ENCODE measurements at regions not wholly inside any gene's neighbourhood (a gene's known extent, or its start where the extent isn't known, plus 50 kb on each side); places are given as distances from the start of the nearest gene placed in this dataset.
"Not testable (repeated sequence)": the region's sequence is repeated elsewhere in the genome, so short reads cannot be mapped to it uniquely, and the experiment has no call there.

DNA sequence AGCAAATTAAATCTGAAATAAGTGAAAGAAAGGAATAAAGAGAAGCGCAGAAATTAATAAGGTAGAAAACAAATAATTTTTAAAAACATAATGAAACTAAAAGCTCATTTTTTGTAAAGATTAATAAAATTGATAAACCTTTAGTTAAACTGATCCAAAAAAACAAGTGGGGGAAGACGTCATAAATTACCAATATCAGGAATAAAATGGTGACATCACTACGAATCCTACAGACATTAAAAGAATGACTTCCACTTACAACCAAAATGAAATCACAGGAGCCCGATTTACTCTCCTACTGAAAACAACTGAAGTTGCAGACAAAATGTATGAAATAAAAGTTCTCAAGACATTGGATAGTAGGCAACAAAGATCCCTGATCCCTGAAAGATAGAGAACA lies 68.1 kb upstream of the IFFO2 start:
- DNase-seq (ENCODE audit: low read depth in 2 of 2), result no peak

- no peak for DNase-seq (ENCODE audit: low read depth in 2 of 2)
These were observed 67.3 kb upstream of the IFFO2 start for GRCh38 chr1:19023787-19024186.

GRCh38 chr1:19021845-19022244 lies 65.4 kb upstream of the IFFO2 start:
- no peak for DNase-seq (ENCODE audit: low read depth in 2 of 2)

DNA sequence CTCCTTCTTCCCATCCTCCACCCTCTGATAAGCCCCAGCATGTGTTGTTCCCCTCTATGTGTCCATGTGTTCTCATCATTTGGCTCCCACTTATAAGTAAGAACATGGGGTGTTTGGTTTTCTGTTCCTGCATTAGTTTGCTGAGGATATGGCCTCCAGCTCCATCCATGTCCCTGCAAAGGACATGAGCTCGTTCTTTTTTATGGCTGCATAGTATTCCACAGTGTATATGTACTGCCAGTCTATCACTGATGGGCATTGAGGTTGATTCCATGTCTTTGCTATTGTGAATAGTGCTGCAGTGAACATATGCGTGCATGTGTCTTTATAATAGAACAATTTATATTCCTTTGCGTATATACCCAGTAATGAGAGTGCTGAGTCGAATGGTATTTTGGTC lies 62.8 kb upstream of the IFFO2 start:
- not testable (repeated sequence) for DNase-seq (ENCODE audit: low read depth in 2 of 2)

GRCh38 chr1:19015476-19015875 lies 59.0 kb upstream of the IFFO2 start:
- no peak for DNase-seq (ENCODE audit: low read depth in 2 of 2)

DNA sequence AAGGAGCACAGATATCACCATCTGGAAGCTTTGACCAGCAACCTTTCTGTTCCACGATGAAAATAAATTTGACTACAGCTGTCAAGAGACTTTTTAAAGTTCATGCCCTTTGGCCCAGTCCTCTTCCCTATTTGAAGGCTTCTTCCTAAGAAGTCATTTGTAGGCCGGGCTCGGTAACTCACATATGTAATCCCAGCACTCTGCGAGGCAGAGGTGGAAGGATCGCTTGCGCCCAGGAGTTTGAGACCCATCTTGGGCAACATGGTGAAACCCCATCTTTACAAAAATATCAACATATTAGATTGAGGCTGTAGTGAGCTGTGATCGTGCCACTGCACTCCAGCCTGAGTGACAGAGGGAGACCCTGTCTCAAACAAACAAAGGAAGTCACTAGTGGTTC lies 58.3 kb upstream of the IFFO2 start:
- no peak for DNase-seq (ENCODE audit: low read depth in 2 of 2)

DNA sequence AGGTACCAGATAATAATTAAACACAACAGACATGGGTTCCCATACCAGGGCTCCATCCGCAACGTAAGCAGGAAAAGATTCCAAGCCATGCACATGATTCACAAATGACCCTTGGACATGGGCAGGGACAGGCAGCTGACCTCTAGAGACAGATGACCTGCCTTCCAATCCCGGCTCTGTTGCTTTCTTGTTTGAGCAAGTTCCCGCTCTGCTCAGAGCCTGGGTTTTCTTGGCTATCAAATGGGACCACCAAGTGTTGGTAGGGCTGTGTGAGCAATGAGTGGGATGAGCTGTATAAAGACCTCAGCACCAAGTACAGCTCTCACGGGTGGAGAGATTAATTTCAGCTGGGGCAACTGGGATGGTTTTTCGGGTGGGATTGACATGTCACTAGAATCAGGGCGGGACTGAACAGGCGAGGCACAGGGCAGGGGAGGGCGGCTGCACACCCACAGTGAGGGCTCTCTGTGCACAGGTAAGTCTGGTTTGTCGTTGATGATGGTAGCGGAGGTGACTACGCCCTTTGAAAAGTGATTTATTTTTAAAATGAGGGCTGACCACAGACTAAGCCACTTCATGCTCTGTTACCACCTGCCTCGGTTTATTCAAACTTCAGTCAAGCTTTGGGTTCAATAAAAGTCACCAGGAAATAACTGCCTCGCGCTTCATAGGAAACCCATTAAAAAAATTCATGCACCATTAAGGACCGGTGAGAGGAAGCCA lies 57.5 kb upstream of the IFFO2 start:
- DNase-seq (ENCODE audit: low read depth in 2 of 2), result no peak

GRCh38 chr1:19011845-19012231 lies 55.4 kb upstream of the IFFO2 start:
- DNase-seq (ENCODE audit: low read depth in 2 of 2), result no peak

GRCh38 chr1:19010995-19011844 lies 54.7 kb upstream of the IFFO2 start:
- peak; percentile 45 to 56 for DNase-seq (ENCODE audit: low read depth in 2 of 2)

DNA sequence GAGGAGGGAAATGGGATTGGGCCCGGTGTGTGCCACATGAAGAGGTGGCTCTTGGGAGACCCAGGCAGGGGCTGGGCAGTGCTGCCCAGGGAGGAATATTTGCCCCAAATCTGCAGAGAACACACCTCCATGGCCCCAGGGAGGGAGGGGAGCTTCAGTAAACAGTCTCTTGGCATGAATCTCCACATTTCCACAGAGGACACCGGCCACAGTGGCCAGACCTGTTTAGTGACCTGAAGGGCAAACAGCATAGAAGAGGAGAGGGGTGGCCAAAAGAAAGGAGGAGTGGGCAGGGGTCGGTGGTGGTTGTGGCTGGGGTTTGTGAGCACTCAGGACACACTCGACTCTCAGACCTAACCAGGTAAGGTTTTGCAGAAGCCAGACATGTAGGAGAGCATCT lies 54.0 kb upstream of the IFFO2 start:
- DNase-seq (ENCODE audit: low read depth in 2 of 2), result no peak

- no peak for DNase-seq (ENCODE audit: low read depth in 2 of 2)
These were observed 53.4 kb upstream of the IFFO2 start for GRCh38 chr1:19009882-19010321.

- DNase-seq (ENCODE audit: low read depth in 2 of 2), result no peak
These were observed 52.8 kb upstream of the IFFO2 start for GRCh38 chr1:19009126-19009881.

DNA sequence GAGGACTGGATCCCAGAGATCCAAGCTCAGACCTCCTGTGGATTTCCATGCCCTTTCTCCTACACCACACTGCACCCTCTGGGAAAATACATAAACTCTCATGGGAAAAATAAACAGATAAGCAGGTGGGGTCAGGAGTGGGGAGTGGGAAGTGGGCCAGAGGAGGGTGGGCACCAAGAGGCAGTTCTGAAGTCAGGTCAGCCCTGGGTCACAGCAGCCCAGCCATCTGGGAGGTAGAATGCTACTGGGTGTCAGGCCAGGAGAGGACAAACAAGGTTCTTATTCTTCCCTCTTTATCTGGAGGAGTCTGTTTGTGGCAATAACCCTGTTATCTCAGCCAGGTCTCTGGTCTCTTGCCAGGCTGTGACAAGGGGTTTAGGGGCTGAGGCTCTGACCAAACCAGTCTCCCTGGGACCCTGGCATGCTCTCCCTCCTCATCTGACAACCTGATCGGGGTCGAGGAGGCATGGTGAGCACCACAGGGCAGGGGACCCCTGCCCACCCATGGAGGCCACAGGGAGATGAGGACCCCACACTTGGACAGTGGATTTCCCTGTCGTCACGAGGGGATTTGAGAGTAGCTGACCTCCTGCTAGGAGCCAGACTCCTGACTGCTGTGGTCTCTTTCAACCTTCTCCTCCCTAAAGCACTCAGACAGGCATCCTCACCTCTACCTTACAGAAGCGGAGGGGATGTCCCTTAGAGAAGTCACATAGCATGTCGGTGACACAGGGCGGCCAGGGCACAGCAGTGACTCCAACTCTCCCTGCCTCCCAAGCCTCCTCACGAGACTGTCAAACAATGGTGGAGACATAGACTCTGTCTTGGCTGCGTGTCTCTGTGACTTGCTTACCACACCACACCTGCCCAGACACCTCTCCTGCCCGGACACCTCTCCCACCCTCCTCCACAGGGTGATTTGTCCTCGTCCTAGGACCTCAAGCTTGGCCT lies 51.3 kb upstream of the IFFO2 start:
- no peak for DNase-seq (ENCODE audit: low read depth in 2 of 2)

DNA sequence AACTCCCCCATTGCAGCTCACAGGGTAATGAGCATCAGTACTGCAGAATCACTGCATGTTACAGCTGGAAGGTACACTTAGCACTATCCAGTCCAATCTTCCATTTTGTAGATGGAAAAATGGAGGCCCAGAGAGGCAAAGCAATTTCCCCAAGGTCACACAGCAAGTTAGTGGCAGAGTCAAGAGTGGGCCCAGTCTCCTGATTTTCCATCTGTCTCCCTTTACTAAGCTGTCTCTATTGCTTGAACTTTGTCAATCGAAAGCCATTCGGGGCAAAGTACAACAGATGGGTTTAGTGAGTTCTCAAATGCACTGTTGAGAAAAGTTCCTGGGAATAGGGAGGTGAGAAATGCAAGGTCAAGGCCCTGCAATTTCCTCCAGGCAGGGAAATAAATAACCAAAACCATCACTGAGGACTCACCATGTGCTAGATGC lies 50.4 kb upstream of the IFFO2 start:
- DNase-seq (ENCODE audit: low read depth in 2 of 2), result no peak
